ENCODE measurements at regions not wholly inside any gene's neighbourhood (a gene's known extent, or its start where the extent isn't known, plus 50 kb on each side); places are given as distances from the start of the nearest gene placed in this dataset.
"Not testable (repeated sequence)": the region's sequence is repeated elsewhere in the genome, so short reads cannot be mapped to it uniquely, and the experiment has no call there.

DNA sequence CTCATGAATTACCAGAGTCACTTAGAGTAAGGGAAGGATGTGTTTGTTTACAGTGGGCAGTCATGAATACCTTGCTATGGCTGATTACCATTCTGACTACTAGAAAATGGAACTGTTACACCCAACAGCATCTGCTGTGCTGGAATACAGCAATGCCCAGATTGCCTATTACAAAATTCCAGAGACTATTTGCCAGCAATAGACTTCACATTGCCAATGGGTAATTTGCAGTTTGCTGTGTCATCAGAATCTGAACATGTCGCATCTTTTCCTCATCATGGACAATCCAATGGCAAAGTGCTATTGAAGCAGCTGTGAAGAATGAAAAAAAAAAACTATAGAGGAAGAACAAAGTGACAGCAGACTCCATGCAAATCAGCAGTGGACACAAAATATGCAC is 356.6 kb downstream of the CXXC4 start:
- no peak for DNase-seq (ENCODE audit: low read depth, low spot score)

DNA sequence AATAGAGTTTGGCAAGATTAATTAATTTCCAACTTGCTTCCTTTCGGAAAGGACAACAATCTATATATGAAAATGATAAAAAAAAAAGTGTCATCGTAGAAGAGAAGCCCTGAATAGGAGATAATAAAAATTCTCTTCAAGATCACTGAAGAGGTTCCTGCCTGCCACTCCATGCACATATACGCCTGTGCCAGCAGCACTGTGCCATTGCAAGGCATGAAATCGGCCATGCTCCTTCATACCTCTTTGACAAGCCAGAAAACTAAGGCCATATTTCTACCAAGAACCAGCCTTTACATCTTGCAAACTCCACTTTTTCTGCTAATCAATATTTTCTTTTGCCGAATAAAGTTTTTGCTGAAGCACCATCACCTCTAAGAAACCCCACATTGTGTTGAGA is 365.5 kb downstream of the CXXC4 start:
- no peak for DNase-seq (ENCODE audit: low read depth, low spot score)

DNA sequence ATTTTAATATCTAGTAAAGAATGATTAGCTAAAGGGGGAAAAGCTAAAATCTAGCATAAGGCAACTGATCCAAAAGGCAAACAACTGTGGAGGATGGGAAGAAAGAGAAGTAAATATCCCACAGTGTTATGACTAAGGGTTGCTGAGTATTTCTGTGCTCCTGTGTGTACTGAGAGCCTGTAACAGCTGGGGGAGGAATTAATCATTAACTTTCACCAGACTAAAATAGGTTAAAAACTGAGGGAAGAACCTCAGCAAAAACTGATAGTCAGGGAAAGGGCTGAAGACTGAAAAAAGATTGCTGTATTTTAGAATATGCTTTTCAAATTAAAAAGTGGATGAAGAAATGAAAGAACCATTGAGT is 365.9 kb downstream of the CXXC4 start:
- DNase-seq (ENCODE audit: low read depth, low spot score), result no peak

DNA sequence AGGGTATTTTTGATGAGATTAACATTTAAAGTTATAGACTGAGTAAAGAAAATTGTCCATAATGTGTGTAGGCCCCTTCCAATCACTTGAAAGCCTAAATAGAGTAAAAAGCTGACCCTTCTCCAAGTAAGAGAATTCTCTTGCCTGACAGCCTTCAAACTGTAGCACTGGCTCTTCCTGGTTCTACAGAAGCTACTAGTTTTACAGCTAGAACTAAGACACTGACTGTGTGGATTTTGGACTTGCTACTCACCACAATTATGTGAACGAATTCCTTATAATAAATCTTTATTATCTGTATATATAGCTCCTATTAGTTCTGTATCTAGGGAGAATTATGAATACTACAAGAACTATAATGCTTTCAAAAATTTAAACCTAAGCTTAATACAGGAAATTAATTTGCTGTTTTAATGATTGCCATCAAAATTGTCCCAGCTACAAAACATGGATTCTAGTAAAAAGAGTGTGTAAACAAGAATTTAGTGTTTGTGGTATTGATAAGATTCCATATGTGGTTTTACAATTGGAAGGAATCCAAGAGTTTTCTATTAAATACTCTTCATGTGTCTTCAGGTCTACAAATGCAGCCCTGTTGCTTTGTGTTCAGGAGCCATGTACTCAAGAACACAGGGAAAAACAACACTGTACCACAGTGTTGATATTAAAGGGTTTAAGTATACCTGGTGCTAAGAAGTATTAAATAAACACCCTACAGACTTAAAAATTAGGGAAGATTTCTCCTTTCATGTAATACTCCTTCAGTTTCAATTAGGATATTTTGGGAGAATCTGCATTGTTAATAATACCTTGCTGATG is 366.5 kb downstream of the CXXC4 start:
- DNase-seq (ENCODE audit: low read depth, low spot score), result no peak

DNA sequence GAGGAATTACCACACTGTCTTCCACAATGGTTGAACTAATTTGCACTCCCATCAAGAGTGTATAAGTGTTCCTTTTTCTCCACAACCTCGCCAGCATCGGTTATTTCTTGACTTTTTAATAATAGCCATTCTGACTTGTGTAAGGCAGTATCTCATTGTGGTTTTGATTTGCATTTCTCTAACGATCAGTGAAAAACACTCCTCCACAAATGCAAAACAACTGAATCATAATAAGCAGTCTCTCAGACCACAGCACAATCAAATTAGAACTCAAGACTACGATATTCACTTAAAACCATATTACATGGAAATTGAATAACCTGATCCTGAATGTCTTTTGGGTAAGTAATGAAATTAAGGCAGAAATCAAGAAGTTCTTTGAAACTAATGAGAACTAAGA is 371.7 kb downstream of the CXXC4 start:
- DNase-seq (ENCODE audit: low read depth, low spot score), result no peak

DNA sequence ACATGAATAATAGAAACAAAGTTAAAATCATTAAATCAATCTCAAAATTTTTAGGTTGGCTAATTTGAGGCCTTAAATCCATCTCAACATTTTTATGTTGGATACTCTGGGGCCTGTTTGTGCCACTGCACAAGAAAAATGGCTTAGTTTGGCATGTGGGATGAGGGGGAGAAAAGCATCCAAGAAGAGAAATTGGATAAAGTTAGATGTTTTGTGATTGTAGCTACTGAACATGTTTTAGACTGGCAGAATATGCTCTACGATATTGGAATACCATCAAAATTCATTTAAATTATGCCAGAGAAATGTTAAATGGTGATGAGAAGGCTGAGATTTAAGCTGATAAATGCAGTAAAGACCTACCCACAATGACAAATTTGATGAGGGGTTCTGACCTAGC is 376.9 kb downstream of the CXXC4 start:
- DNase-seq (ENCODE audit: low read depth, low spot score), result no peak

DNA sequence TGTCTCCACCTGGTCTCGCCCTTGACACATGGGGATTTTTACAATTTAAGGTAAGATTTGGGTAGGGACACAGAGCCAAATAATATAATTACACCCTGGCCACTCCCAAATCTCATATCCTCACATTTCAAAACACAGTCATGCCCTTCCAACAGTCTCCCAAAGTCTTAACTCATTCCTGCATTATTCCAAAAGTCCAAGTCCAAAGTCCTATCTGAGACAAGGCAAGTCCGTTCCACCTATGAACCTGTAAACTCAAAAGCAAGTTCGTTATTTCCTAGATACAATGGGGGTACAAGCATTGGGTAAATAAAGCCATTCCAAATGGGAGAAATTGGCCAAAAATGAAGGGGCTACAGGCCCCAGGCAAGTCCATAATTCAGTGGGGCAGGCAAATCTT is 380.8 kb downstream of the CXXC4 start:
- DNase-seq (ENCODE audit: low read depth, low spot score), result no peak

DNA sequence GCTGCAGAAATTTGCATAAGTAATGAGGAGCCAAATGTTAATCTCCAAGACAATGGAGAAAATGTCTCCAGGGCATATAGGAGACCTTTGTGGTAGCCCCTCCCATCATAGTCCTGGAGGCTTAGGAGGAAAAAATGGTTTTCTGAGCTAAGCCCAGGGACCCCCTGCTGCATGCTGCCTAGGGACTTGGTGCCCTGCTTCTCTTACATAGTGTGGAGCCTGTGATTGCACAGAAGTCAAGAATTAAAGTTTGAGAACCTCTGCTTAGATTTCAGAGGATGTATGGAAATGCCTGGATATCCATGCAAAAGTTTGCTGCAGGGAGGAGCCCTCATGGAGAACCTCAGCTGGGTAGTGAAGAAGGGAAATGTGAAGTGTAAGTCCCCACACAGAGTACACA is 379.4 kb upstream of the TACR3 start:
- DNase-seq (ENCODE audit: low read depth, low spot score), result no peak

DNA sequence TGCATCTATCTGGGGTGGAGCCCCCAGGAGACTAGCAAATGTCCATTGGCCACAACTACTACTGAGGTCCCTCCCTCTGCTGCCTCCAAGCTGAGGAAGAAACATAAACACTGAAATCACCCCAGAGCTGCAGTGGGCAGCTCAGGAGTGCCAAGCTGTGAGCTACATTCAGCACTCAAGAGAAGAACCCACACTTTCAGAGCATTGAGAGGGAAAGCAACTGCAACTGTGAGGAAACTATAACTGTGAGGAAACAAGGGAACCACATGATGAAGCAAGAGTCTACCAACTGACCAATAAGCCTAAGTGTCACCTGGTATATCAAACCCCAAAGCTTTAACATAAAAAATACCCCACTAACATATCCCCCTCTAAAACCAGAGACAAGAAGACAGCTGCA is 373.5 kb upstream of the TACR3 start:
- DNase-seq (ENCODE audit: low read depth, low spot score), result no peak

DNA sequence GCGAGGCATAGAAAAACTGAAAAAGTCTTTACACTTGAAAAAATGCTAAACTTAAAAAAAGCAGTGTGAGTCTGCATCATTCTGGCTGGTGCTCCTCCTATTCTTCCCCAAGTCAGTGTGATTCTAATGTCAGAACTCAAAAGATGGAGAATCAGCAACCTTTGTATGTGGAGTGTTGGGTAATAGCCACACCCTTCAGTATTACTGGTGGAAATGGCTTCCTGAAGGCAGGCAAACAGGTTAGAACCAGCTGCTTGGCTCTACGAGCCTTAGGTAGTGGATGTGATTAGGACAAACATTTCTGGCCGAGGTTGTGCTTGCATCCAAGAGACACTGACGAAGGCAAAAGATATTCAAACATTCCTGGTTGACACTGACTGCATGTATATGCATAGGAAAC is 353.4 kb upstream of the TACR3 start:
- no peak for DNase-seq (ENCODE audit: low read depth, low spot score)

DNA sequence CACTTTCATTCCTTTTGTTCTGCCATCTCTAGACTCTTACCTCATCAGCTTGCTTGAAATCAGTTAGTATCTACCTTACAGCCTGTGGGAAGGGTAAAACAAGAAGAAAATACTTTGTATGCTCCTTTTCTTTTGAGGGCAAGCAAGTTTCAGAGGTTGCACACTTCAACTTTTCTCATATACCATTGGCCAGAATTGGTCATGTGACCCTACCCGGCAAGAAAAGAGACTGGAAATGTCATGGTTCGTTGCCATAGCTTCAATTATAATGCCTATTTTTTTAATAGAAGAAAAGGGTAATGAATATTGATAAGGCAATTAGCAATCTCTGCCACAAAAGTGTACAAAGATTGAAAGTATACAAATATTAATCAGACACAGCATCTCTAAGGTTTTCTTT is 346.7 kb upstream of the TACR3 start:
- DNase-seq (ENCODE audit: low read depth, low spot score), result no peak

DNA sequence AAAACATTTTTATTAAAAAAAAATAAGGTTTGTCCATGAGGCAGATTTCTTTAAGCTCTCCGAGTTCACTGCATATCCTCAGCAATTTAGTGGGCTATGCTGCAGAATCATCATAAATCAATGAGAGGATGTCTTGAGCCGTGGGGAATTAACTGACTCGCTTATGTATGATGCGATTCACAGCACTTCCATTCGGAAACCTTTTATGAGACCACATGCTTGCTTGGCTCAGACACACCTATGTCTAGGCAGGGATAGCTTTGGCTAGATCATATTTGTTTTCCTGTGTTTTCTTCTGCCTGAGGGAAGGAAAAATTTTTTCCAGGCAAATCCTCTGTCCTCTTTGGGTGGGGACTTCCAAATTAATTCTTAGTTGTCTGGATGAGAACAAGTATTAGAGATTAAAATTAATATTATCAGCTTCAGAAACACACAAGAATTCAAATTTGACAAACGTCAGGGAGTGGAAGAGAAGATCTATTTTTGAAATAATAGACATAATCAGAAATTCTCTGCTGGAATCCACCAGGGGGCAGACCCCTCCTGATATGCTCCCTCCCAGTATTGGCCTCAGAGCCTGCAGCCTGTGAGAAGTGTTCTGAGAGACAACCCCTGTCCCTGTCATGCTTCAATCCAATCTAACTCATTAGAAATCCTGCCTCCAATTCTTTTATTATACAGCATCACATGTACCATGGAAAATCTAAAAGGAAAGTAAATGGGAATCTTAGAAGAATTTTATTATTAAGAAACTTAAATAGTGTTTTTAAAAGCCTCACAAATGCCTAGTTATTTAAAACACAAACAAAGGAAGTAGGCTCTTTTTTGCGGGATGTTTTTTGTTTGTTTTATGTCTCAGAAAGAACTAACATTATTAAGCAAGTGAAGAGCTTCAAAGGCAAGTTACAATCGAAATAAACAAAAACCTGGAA is 345.1 kb upstream of the TACR3 start:
- DNase-seq (ENCODE audit: low read depth, low spot score), result no peak

DNA sequence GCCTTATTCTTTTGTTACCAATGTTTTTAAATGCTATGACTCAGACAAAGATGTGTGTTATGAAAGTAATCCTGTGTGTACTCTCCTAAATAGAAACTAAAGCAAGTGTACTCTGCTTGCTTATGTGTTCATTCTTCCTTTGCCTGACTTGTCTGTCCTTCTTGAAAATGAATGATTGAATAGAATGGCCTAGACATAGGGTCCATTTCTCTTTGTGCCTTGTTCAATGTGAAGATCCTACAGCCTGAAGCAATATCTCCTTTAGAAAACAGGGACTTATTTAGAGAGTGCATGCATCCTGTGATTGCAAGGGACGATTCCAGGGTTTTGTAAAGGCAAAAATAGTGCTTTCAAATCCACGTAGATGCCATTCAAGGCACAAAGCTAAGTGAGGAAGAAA is 343.6 kb upstream of the TACR3 start:
- no peak for DNase-seq (ENCODE audit: low read depth, low spot score)

DNA sequence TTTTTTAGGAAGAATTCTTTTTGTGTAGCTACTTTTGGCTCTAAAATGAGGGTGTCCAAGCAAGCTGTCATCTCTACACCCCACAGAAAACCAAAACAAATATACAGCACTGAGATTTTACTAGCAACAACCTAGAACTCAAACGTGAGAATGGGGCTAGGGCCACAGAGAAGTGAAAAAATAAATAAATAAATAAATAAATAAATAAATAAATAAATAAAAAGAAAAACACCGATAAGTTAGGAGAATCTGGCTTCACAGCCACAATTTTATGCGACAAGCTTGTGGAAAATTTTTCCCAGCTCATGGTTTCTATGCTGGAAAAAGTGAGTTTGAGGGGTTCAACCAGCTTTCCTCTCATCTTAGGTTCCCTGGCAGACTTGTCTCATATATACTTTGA is 324.6 kb upstream of the TACR3 start:
- DNase-seq (ENCODE audit: low read depth, low spot score), result no peak

DNA sequence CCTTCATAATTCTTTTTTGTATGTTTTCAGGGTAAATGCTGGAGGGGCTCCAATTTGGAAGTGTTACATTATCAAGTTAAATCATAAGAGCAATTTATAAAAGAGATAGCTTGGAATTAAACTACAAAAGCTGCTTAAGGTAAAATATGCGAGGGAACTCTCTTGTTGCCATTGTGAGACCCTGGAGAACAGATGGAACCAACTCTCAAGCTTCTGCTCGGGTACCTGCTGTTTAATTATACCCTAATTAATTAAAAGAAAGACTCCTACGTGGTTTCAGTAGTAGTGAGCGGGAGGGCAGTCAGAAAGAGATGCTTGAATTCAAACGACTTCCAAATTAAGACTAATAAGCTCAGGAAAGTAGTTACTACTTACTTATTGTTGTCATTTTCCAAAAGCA is 313.1 kb upstream of the TACR3 start:
- DNase-seq (ENCODE audit: low read depth, low spot score), result no peak

DNA sequence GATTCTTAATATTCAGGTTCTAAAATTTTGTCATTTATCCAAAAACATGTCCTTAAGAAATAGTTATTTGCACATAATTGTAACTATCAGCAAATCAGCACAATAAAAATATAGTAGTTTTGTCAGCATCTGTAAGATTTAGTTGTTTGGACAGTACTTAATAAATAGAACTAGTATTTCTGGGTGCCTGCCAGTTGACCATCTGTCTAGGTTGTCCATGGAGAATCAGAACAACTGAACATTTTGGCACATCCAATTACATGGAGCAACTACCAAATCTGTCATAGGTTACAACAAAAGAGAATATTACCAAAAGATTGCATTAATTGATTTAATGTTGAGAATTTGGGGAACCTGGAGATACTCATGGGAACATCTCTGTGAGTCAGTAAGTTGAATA is 305.5 kb upstream of the TACR3 start:
- DNase-seq (ENCODE audit: low read depth, low spot score), result no peak

DNA sequence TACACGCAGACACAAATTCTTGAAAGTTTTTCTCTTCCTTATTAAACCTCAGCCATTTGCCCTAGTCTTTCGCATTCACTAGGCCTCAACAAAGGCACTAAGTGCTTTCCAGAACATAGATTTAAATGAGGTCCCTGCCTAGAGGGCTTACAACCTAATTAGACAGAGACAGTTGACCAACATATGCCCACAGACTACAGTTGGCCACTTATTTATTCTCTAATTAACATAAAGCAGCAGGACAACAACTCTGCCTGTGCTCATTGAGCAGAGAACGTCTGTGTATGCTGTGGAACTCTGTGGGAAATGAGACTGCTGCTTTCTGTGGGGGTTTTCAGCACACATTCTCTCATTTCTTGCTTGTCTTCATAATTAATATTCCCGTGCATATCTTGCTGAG is 303.0 kb upstream of the TACR3 start:
- no peak for DNase-seq (ENCODE audit: low read depth, low spot score)

DNA sequence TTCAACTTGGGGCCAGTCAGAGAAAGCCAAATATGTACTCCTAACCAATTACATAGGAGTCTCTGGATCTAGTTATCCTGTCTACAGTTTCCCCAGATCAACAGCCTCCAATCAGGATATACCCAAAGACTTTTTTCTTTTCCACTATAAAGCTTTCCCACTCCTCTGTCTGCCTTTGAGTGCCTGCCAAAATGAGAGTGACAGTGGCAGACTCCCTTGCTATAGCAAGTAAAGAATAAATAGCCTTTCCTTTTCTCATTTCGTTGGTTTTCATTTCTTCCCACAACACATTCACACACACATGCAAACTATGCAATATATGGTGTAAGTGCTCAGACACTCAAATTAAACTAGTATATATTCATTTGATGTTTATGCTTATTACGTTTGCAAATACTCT is 302.4 kb upstream of the TACR3 start:
- DNase-seq (ENCODE audit: low read depth, low spot score), result no peak

DNA sequence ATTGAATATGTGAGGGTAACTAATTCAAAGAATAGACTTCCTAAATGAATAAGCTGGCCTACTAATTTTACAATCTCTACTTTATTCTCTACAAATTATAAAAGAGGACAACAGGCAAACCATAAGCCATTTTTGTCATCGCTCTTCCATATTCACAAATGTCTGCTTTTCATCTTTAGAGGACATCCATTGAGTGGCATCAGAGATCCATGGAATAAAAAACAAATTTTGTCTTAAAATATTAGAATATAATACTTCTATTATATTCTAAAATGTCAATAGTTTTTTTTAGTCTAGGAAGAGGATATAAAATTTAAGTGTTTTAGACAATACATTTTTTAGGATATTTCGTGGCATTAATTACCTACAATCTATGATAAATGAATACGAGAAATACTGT is 300.9 kb upstream of the TACR3 start:
- DNase-seq (ENCODE audit: low read depth, low spot score), result no peak

DNA sequence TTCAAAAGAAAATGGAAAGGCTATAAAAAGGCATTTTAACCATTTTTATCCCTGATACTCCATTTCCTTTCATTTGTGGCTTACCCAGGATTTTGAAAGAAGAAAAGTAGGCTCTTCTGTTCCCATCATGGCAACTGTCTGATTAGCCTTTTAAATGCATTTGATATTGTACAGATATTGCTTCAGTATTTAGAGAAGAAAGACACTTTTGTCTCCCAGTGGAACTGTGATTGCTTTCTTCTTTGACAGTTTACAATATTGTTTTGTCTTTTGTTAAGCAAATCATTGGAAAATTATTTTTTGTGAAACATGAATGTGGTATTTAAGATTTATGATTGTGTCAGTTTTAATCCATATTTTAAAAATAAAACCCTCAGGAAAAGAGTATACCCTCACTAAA is 297.4 kb upstream of the TACR3 start:
- no peak for DNase-seq (ENCODE audit: low read depth, low spot score)

DNA sequence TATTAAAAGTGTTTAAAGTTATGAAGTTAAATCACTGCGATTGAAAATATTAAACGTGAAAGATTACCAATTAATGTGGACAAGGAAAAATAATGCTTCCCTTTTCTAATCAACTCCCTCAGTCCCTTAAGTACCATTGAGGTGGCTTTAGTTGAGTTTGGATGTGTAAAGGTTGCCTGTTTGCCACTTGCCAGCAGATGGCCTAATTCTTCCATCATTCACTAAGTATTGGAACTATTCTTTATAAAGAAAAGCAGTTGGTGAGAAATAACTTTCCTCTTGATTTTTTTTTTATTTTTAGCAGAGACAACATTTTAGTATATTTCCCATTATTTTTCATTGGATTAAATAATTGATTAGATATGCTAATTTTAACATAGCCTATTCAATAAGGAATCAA is 295.9 kb upstream of the TACR3 start:
- DNase-seq (ENCODE audit: low read depth, low spot score), result no peak

DNA sequence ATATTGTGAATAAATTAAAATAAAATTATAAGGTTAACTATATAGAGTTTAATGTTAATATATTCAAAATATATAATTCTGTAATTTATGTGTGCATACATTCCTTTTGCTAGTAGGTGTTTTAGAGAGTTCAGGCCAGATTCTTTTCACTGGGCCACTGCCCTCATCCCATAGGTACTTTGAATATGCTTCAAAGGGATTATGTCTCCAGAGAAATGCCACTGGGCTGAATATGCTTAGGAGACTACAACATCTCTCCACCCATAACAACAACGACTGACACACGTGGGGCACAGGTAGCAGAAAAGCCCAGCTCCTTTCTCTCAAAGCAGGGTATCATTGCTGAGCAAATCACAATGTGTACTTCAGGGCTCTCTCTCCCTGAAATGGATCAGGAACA is 290.9 kb upstream of the TACR3 start:
- DNase-seq (ENCODE audit: low read depth, low spot score), result no peak

DNA sequence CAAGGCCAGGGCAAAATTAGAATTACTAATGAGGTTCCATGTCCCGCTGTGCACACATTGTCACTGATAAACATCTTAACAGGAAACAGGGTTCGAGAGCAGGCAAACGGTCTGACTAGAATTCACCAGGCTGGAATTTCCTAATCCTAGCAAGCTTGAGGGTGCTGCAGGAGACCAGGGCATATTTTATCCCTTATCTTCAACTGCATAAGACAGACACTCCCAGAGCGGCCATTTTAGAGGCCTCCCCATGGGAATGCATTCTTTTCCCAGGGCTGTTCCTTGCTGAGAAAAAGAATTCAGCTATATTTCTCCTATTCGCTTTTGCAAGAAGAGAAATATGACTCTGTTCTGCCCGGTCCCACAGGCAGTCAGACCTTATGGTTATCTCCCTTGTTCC is 282.5 kb upstream of the TACR3 start:
- DNase-seq (ENCODE audit: low read depth, low spot score), result not testable (repeated sequence)

Measured in smooth muscle cell of the brain vasculature (primary cell).